ENCODE measurements at regions not wholly inside any gene's neighbourhood (a gene's known extent, or its start where the extent isn't known, plus 50 kb on each side); places are given as distances from the start of the nearest gene placed in this dataset.

GRCh38 chr5:99285606-99286005 is 356.8 kb upstream of the CHD1 start:
- TF ChIP-seq CTCF (IDR thresholded peaks at IDR 0.05) (no peak), POLR2A (IDR thresholded peaks at IDR 0.05) (no peak)
